HG03354 (cell line): ENCODE measurements at regions not wholly inside any gene's neighbourhood (a gene's known extent, or its start where the extent isn't known, plus 50 kb on each side); places are given as distances from the start of the nearest gene placed in this dataset.

ENCODE experiments used
- ATAC-seq: cut with Tn5 transposase; IDR thresholded peaks from one replicate; pipeline ENCODE4 v1.9.1; 2021; ENCODE audit warnings: mild to moderate bottlenecking; ENCODE audit not compliant: unreplicated experiment, poor library complexity, severe bottlenecking

GRCh38 chr18:24766376-24766775 lies 305.9 kb downstream of the HRH4 start:
- no peak for ATAC-seq

GRCh38 chr18:24770311-24771024 lies 310.0 kb downstream of the HRH4 start:
- ATAC-seq = no peak

GRCh38 chr18:24771300-24771699 lies 310.9 kb downstream of the HRH4 start:
- ATAC-seq = no peak

GRCh38 chr18:24773101-24773500 lies 312.7 kb downstream of the HRH4 start:
- ATAC-seq = no peak

- ATAC-seq = no peak
Observed at GRCh38 chr18:24776019-24776418, 315.6 kb downstream of the HRH4 start.

GRCh38 chr18:24778810-24779418 lies 318.5 kb downstream of the HRH4 start:
- ATAC-seq = no peak

GRCh38 chr18:24782566-24782965 lies 322.1 kb downstream of the HRH4 start:
- no peak for ATAC-seq

- no peak for ATAC-seq
Observed at GRCh38 chr18:24785019-24785418, 324.6 kb downstream of the HRH4 start.

- ATAC-seq = no peak
Observed at GRCh38 chr18:24786027-24786426, 325.6 kb downstream of the HRH4 start.

- ATAC-seq = no peak
Observed at GRCh38 chr18:24790347-24790746, 329.9 kb downstream of the HRH4 start.

GRCh38 chr18:24791751-24792545 lies 331.5 kb downstream of the HRH4 start:
- no peak for ATAC-seq

GRCh38 chr18:24793742-24794141 lies 333.3 kb downstream of the HRH4 start:
- no peak for ATAC-seq

GRCh38 chr18:24795129-24795528 lies 334.7 kb downstream of the HRH4 start:
- no peak for ATAC-seq

- ATAC-seq = no peak
Observed at GRCh38 chr18:24797981-24798380, 337.5 kb downstream of the HRH4 start.

- ATAC-seq = no peak
Observed at GRCh38 chr18:24799176-24799575, 338.7 kb downstream of the HRH4 start.

GRCh38 chr18:24799720-24800119 lies 339.3 kb downstream of the HRH4 start:
- ATAC-seq = no peak

GRCh38 chr18:24801001-24801400 lies 340.6 kb downstream of the HRH4 start:
- ATAC-seq = no peak

GRCh38 chr18:24802456-24802855 lies 342.0 kb downstream of the HRH4 start:
- ATAC-seq = no peak

GRCh38 chr18:24805156-24805555 lies 344.7 kb downstream of the HRH4 start:
- ATAC-seq = no peak

- ATAC-seq = no peak
Observed at GRCh38 chr18:24809173-24809950, 348.9 kb downstream of the HRH4 start.
